Fibroblast of the aortic adventitia (primary cell): ENCODE measurements at regions not wholly inside any gene's neighbourhood (a gene's known extent, or its start where the extent isn't known, plus 50 kb on each side); places are given as distances from the start of the nearest gene placed in this dataset.

Source experiments
- DNase-seq: peaks from one replicate; pipeline ENCODE4 v3.0.0-alpha.2; 2010; ENCODE audit warnings: low read depth
- H3K4me3 ChIP-seq: 2 replicates; pipeline ENCODE4 v1.5.1; 2011; ENCODE audit warnings: low read depth, mild to moderate bottlenecking, control low read depth, low read length, moderate library complexity
- CTCF ChIP-seq: IDR thresholded peaks from 2 replicates; pipeline ENCODE4 v1.5.1; 2011; ENCODE audit warnings: mild to moderate bottlenecking, low read length, control low read depth, inconsistent platforms; ENCODE audit not compliant: insufficient read depth

- DNase-seq, result no peak
- no peak overlapping the region for H3K4me3 ChIP-seq
- no peak for TF ChIP-seq CTCF
These were observed 87.8 kb upstream of the SHANK2 start for GRCh38 chr11:71340086-71340606.

GRCh38 chr11:71339396-71339881 lies 87.1 kb upstream of the SHANK2 start:
- no peak overlapping the region for H3K4me3 ChIP-seq
- no peak for DNase-seq
- no peak for TF ChIP-seq CTCF

GRCh38 chr11:71338801-71339395 lies 86.5 kb upstream of the SHANK2 start:
- DNase-seq, result peak; percentile 27
- no peak overlapping the region for H3K4me3 ChIP-seq
- TF ChIP-seq CTCF, result no peak

GRCh38 chr11:71336996-71337754 lies 84.8 kb upstream of the SHANK2 start:
- no peak for TF ChIP-seq CTCF
- DNase-seq, result no peak
- no peak overlapping the region for H3K4me3 ChIP-seq

- no peak for TF ChIP-seq CTCF
- DNase-seq, result no peak
- no peak overlapping the region for H3K4me3 ChIP-seq
These were observed 84.0 kb upstream of the SHANK2 start for GRCh38 chr11:71336176-71336995.

GRCh38 chr11:71335371-71335770 lies 83.0 kb upstream of the SHANK2 start:
- TF ChIP-seq CTCF, result no peak
- no peak for DNase-seq
- no peak overlapping the region for H3K4me3 ChIP-seq
